ENCODE measurements at regions not wholly inside any gene's neighbourhood (a gene's known extent, or its start where the extent isn't known, plus 50 kb on each side); places are given as distances from the start of the nearest gene placed in this dataset.

GRCh38 chr2:145644820-145645302 is 1124.9 kb upstream of the ZEB2 start:
- DNase-seq (ENCODE audit: low spot score): no peak

- no peak for DNase-seq (ENCODE audit: low spot score)
Measured at GRCh38 chr2:145638675-145639074, 1118.8 kb upstream of the ZEB2 start.

GRCh38 chr2:145635706-145636427 is 1115.9 kb upstream of the ZEB2 start:
- no peak for DNase-seq (ENCODE audit: low spot score)

GRCh38 chr2:145631561-145631960 is 1111.6 kb upstream of the ZEB2 start:
- no peak for DNase-seq (ENCODE audit: low spot score)

GRCh38 chr2:145626301-145626700 is 1106.4 kb upstream of the ZEB2 start:
- no peak for DNase-seq (ENCODE audit: low spot score)

- no peak for DNase-seq (ENCODE audit: low spot score)
Measured at GRCh38 chr2:145625111-145625510, 1105.2 kb upstream of the ZEB2 start.

GRCh38 chr2:145623136-145623535 is 1103.2 kb upstream of the ZEB2 start:
- DNase-seq (ENCODE audit: low spot score): no peak

- no peak for DNase-seq (ENCODE audit: low spot score)
Measured at GRCh38 chr2:145622285-145622684, 1102.4 kb upstream of the ZEB2 start.

GRCh38 chr2:145617906-145618305 is 1098.0 kb upstream of the ZEB2 start:
- DNase-seq (ENCODE audit: low spot score): no peak

- DNase-seq (ENCODE audit: low spot score): no peak
Measured at GRCh38 chr2:145617420-145617819, 1097.5 kb upstream of the ZEB2 start.

GRCh38 chr2:145615626-145616025 is 1095.7 kb upstream of the ZEB2 start:
- DNase-seq (ENCODE audit: low spot score): no peak

- DNase-seq (ENCODE audit: low spot score): no peak
Measured at GRCh38 chr2:145609951-145610350, 1090.0 kb upstream of the ZEB2 start.

- no peak for DNase-seq (ENCODE audit: low spot score)
Measured at GRCh38 chr2:145601361-145601925, 1081.5 kb upstream of the ZEB2 start.

GRCh38 chr2:145600811-145601210 is 1080.9 kb upstream of the ZEB2 start:
- no peak for DNase-seq (ENCODE audit: low spot score)

GRCh38 chr2:145599756-145600155 is 1079.8 kb upstream of the ZEB2 start:
- DNase-seq (ENCODE audit: low spot score): no peak

- DNase-seq (ENCODE audit: low spot score): peak; percentile 6
Measured at GRCh38 chr2:145598434-145598833, 1078.5 kb upstream of the ZEB2 start.

GRCh38 chr2:145597809-145598208 is 1077.9 kb upstream of the ZEB2 start:
- DNase-seq (ENCODE audit: low spot score): no peak

- no peak for DNase-seq (ENCODE audit: low spot score)
Measured at GRCh38 chr2:145597006-145597405, 1077.1 kb upstream of the ZEB2 start.

- no peak for DNase-seq (ENCODE audit: low spot score)
Measured at GRCh38 chr2:145596416-145596815, 1076.5 kb upstream of the ZEB2 start.

GRCh38 chr2:145595296-145595695 is 1075.4 kb upstream of the ZEB2 start:
- DNase-seq (ENCODE audit: low spot score): no peak

GRCh38 chr2:145593991-145594614 is 1074.2 kb upstream of the ZEB2 start:
- peak; percentile 34 for DNase-seq (ENCODE audit: low spot score)

GRCh38 chr2:145593280-145593679 is 1073.4 kb upstream of the ZEB2 start:
- no peak for DNase-seq (ENCODE audit: low spot score)

- DNase-seq (ENCODE audit: low spot score): no peak
Measured at GRCh38 chr2:145592361-145592760, 1072.4 kb upstream of the ZEB2 start.
